Heart left ventricle (tissue), 16 donors: ENCODE measurements at regions not wholly inside any gene's neighbourhood (a gene's known extent, or its start where the extent isn't known, plus 50 kb on each side); places are given as distances from the start of the nearest gene placed in this dataset.
"Not testable (repeated sequence)": the region's sequence is repeated elsewhere in the genome, so short reads cannot be mapped to it uniquely, and the experiment has no call there.

Experiments used
- ATAC-seq, 4 donors: fragments of 200-7000 bp; cut with Tn5 transposase; one replicate each; pipeline ENCODE4 v1.9.1; 2020 to 2022; ENCODE audit warnings: moderate library complexity in 4 of 4, mild to moderate bottlenecking in 3 of 4, moderate number of reproducible peaks in 1 of 4
- DNase-seq, 5 donors: peaks; one replicate each; pipeline ENCODE4 v3.0.0-alpha.2; 2020
- H3K27ac ChIP-seq, 12 donors: fragments of 200-600 bp; sonication (generic) in 4 of 12; one replicate each; pipeline versions ENCODE4 v1.5.0 to v1.8.0; 2016 to 2022; ENCODE audit warnings: mild to moderate bottlenecking in 2 of 12
- H3K27me3 ChIP-seq, 9 donors: fragments of 200-600 bp; sonication (generic) in 2 of 9; one replicate each; pipeline versions ENCODE4 v1.5.1 to v1.8.0; 2016 to 2022; ENCODE audit warnings: mild to moderate bottlenecking in 3 of 9
- H3K36me3 ChIP-seq, 9 donors: fragments of 200-600 bp; sonication (generic) in 2 of 9; one replicate each; pipeline versions ENCODE4 v1.5.0 to v1.8.0; 2018 to 2022; ENCODE audit warnings: mild to moderate bottlenecking in 2 of 9
- H3K4me1 ChIP-seq, 12 donors: fragments of 200-600 bp; sonication (generic) in 4 of 12; one replicate each; pipeline versions ENCODE4 v1.5.0 to v1.8.0; 2016 to 2022; ENCODE audit warnings: mild to moderate bottlenecking in 3 of 12
- H3K4me3 ChIP-seq, 12 donors: fragments of 200-600 bp; sonication (generic) in 4 of 12; one replicate each; pipeline versions ENCODE4 v1.5.0 to v1.8.0; 2017 to 2022; ENCODE audit warnings: mild to moderate bottlenecking in 9 of 12, moderate library complexity in 4 of 12
- H3K9me3 ChIP-seq, 12 donors: fragments of 200-600 bp; sonication (generic) in 4 of 12; one replicate each; pipeline versions ENCODE4 v1.5.0 to v1.8.0; 2016 to 2022; ENCODE audit warnings: mild to moderate bottlenecking in 1 of 12
- CTCF ChIP-seq, 12 donors: fragments of 200-600 bp; sonication (generic) in 4 of 12; IDR thresholded peaks; one replicate each; pipeline versions ENCODE4 v1.5.0 to v1.8.0; 2018 to 2022; ENCODE audit warnings: antibody characterized with exemption in 12 of 12, mild to moderate bottlenecking in 5 of 12
- POLR2A ChIP-seq, 2 donors: fragments of 450-650 bp; IDR thresholded peaks; one replicate each; pipeline ENCODE4 v1.6.1; 2017; ENCODE audit warnings: antibody characterized with exemption in 2 of 2, mild to moderate bottlenecking in 2 of 2, moderate library complexity in 2 of 2
- WGBS, 4 donors: extraction: QIAGEN DNeasy Blood & Tissue Kit in 2 of 4; methylation state at CpG; one replicate each; pipeline versions ENCODE4 v1.1.5 to v1.1.7; 2013 to 2018; 5-methylcytosine and 5-hydroxymethylcytosine counted together
- intact Hi-C, 10 donors: fragments of 100-400 bp; cut with DNase I; formaldehyde crosslinking; loops; one replicate each; pipeline versions ENCODE4 v1.11.1 to v1.14.2; 2022
- donor health status: ischemic (EF 13 %, LVEDD 7.1; RV severe dilation, severe dysfunction).
- donor health status: healthy with polysubstance abuse.
- donor health status: DM: no; HTN: yes; CAD: no.
- donor health status: DM: no; HTN: no; CAD: no.
- donor health status: ischemic (EF 25% LVEDD 6.9; RV normal size, moderate dysfunction).
- donor health status: ischemic (EF 25% LVEDD 5.7; RV mildly dilated, moderate dysfunction).
- donor health status: healthy.
- donor health status: DM: yes; HTN: yes; CAD: no.
- donor health status: ischemic (EF 35%, LVEDD 5.7; RV mildly dilated, moderate dysfunction).
- donor health status: nonischemic (EF 11% LVEDD 7.7; RV severe dilation, severe dysfunction).
- donor health status: DM: yes; HTN: yes; CAD: no.
- donor health status: PGD.
- donor health status: ischemic (EF 29% LVEDD 5.4; RV normal size, mild dysfunction).
- donor health status: nonischemic (EF 23%, LVEDD 6.1; RV moderate dilation, normal function).

GRCh38 chr10:64191286-64191685, 670.1 kb downstream of the REEP3 start:
- DNase-seq = no peak
- WGBS, 4 donors = 64 to 73% (median 72%) methylated on average over 3 of the region's 3 CpGs
- Histone ChIP-seq H3K4me3 (no peak overlapping the region), H3K9me3 (no peaks in the 10 kb centered on the region), H3K4me1 (no peaks in the 10 kb centered on the region), H3K27ac (no peak overlapping the region), H3K27me3 (no peaks in the 10 kb centered on the region), H3K36me3 (no peaks in the 10 kb centered on the region)
- no peak for TF ChIP-seq POLR2A (IDR thresholded peaks at IDR 0.05)
- no peak for TF ChIP-seq CTCF (IDR thresholded peaks at IDR 0.05)
- ATAC-seq = no peak
- intact Hi-C loops = no loop called here

DNA sequence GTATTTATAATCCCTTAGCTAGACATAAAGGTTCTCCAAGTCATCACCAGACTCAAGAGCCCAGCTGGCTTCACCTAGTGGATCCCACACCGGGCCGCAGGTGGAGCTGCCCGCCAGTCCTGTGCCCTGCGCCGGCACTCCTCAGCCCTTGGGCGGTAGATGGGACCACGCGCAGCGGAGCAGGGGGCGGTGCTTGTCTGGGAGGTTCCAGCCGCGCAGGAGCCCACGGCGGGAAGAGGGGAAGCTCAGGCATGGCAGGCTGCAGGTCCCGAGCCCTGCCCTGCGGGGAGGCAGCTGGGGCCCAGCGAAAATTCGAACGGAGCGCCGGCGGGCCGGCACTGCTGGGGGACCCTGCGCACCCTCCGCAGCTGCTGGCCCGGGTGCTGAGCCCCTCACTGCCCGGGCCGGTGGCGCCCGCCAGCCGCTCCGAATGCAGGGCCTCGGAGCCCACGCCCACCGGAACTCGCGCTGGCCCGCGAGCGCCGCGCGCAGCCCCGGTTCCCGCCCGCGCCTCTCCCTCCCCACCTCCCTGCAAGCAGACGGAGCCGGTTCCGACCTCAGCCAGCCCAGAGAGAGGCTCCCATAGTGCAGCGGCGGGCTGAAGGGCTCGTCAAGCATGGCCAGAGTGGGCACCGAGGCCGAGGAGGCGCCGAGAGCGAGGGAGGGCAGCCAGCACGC, 675.6 kb downstream of the REEP3 start:
- Histone ChIP-seq H3K27me3 (no peaks in the 10 kb centered on the region), H3K9me3 (no peaks in the 10 kb centered on the region), H3K4me3 (no peak overlapping the region), H3K27ac (no peak overlapping the region), H3K36me3 (no peaks in the 10 kb centered on the region), H3K4me1 (no peaks in the 10 kb centered on the region)
- no peak for DNase-seq
- intact Hi-C loops = no loop called here
- ATAC-seq = no peak
- 93 to 96% (median 94%) methylated on average over 15 to 59 of the region's 59 CpGs for WGBS, 4 donors
- no peak for TF ChIP-seq CTCF (IDR thresholded peaks at IDR 0.05)
- TF ChIP-seq POLR2A (IDR thresholded peaks at IDR 0.05) = no peak

- no peak overlapping the region for H3K27ac ChIP-seq
- H3K4me1 ChIP-seq = no peaks in the 10 kb centered on the region
- H3K9me3 ChIP-seq = peaks cover 0 to 2% (median 0%) of the 10 kb centered on the region in 12 donors
- no peak overlapping the region for H3K4me3 ChIP-seq
- DNase-seq (no peak), ATAC-seq (no peak)
- 82 to 89% (median 85%) methylated on average over 2 of the region's 2 CpGs for WGBS, 4 donors
- H3K27me3 ChIP-seq = no peaks in the 10 kb centered on the region
- no peak for TF ChIP-seq POLR2A (IDR thresholded peaks at IDR 0.05)
- no peak for TF ChIP-seq CTCF (IDR thresholded peaks at IDR 0.05)
- intact Hi-C loops = no loop called here
- no peaks in the 10 kb centered on the region for H3K36me3 ChIP-seq
These were observed 680.7 kb downstream of the REEP3 start for GRCh38 chr10:64201936-64202335.

GRCh38 chr10:64204504-64204903, 683.3 kb downstream of the REEP3 start:
- ATAC-seq, H3K36me3 ChIP-seq, DNase-seq, H3K27ac ChIP-seq, H3K4me1 ChIP-seq, intact Hi-C loops, H3K9me3 ChIP-seq, H3K27me3 ChIP-seq, H3K4me3 ChIP-seq: not testable (repeated sequence)
- 88 to 92% (median 89%) methylated on average over 7 of the region's 7 CpGs for WGBS, 4 donors

GRCh38 chr10:64206409-64206808, 685.2 kb downstream of the REEP3 start:
- intact Hi-C loops = no loop called here
- H3K4me1 ChIP-seq = no peaks in the 10 kb centered on the region
- no peak overlapping the region for H3K4me3 ChIP-seq
- H3K36me3 ChIP-seq = no peaks in the 10 kb centered on the region
- H3K9me3 ChIP-seq = peaks cover 0 to 18% (median 1%) of the 10 kb centered on the region in 12 donors
- H3K27me3 ChIP-seq = no peaks in the 10 kb centered on the region
- TF ChIP-seq POLR2A (IDR thresholded peaks at IDR 0.05) = no peak
- TF ChIP-seq CTCF (IDR thresholded peaks at IDR 0.05) = no peak
- ATAC-seq (peak in 1 of 4 donors; percentile 30), DNase-seq (no peak)
- 64 to 82% (median 76%) methylated on average over 2 of the region's 2 CpGs for WGBS, 4 donors
- H3K27ac ChIP-seq = peak overlapping the region in 4 of 12 donors; percentile 49 to 68 (median 58)
